Chondrocyte (in vitro differentiated cells): ENCODE measurements at regions not wholly inside any gene's neighbourhood (a gene's known extent, or its start where the extent isn't known, plus 50 kb on each side); places are given as distances from the start of the nearest gene placed in this dataset.

Experiments
- DNase-seq: peaks from one replicate; pipeline ENCODE4 v3.0.0; 2021; ENCODE audit warnings: mixed read lengths, low spot score
- H3K27ac Mint-ChIP-seq: one replicate; pipeline ENCODE4 v1.8.0; 2021; ENCODE audit warnings: mild to moderate bottlenecking, moderate library complexity, mixed read lengths; ENCODE audit not compliant: unreplicated experiment
- H3K27me3 Mint-ChIP-seq: 2 replicates; pipeline ENCODE4 v1.8.0; 2021; ENCODE audit warnings: low read depth, mixed read lengths
- H3K36me3 Mint-ChIP-seq: 2 replicates; pipeline ENCODE4 v1.8.0; 2021; ENCODE audit warnings: low read depth, mixed read lengths
- H3K4me1 Mint-ChIP-seq: 2 replicates; pipeline ENCODE4 v1.8.0; 2021; ENCODE audit warnings: low read depth, mild to moderate bottlenecking, mixed read lengths
- H3K4me3 Mint-ChIP-seq: one replicate; pipeline ENCODE4 v1.8.0; 2021; ENCODE audit warnings: mild to moderate bottlenecking, moderate library complexity, mixed read lengths; ENCODE audit not compliant: unreplicated experiment
- H3K9me3 Mint-ChIP-seq: 2 replicates; pipeline ENCODE4 v1.8.0; 2021; ENCODE audit warnings: low read depth, mixed read lengths
- CTCF ChIP-seq: fragments of 200-600 bp; sonication (generic); IDR thresholded peaks from 2 replicates; pipeline ENCODE4 v1.5.0; 2021; ENCODE audit warnings: antibody characterized with exemption, mild to moderate bottlenecking, moderate library complexity

- Mint-ChIP-seq H3K4me1 (peaks cover 24% of the 10 kb centered on the region), H3K9me3 (peaks cover 3% of the 10 kb centered on the region), H3K27me3 (no peaks in the 10 kb centered on the region), H3K27ac (peak overlapping the region; percentile 82), H3K4me3 (no peak overlapping the region), H3K36me3 (no peaks in the 10 kb centered on the region)
- no peak for TF ChIP-seq CTCF
- no peak for DNase-seq
These were observed 303.0 kb upstream of the PDE4D start for GRCh38 chr5:60196385-60197113.

GRCh38 chr5:60195551-60195950 lies 302.0 kb upstream of the PDE4D start:
- no peak for TF ChIP-seq CTCF
- no peak for DNase-seq
- peaks cover 3% of the 10 kb centered on the region for H3K9me3 Mint-ChIP-seq
- no peak overlapping the region for H3K27ac Mint-ChIP-seq
- H3K36me3 Mint-ChIP-seq = no peaks in the 10 kb centered on the region
- H3K27me3 Mint-ChIP-seq = no peaks in the 10 kb centered on the region
- no peak overlapping the region for H3K4me3 Mint-ChIP-seq
- peaks cover 24% of the 10 kb centered on the region for H3K4me1 Mint-ChIP-seq

- H3K36me3 Mint-ChIP-seq = no peaks in the 10 kb centered on the region
- no peak overlapping the region for H3K4me3 Mint-ChIP-seq
- TF ChIP-seq CTCF = no peak
- no peak overlapping the region for H3K27ac Mint-ChIP-seq
- H3K4me1 Mint-ChIP-seq = peaks cover 24% of the 10 kb centered on the region
- DNase-seq = no peak
- H3K9me3 Mint-ChIP-seq = peaks cover 3% of the 10 kb centered on the region
- H3K27me3 Mint-ChIP-seq = no peaks in the 10 kb centered on the region
These were observed 301.6 kb upstream of the PDE4D start for GRCh38 chr5:60195083-60195482.

GRCh38 chr5:60185231-60186099 lies 291.9 kb upstream of the PDE4D start:
- Mint-ChIP-seq H3K4me3 (no peak overlapping the region), H3K27me3 (no peaks in the 10 kb centered on the region), H3K27ac (no peak overlapping the region), H3K36me3 (no peaks in the 10 kb centered on the region), H3K4me1 (peaks cover 17% of the 10 kb centered on the region), H3K9me3 (no peaks in the 10 kb centered on the region)
- TF ChIP-seq CTCF = no peak
- DNase-seq = no peak

- no peaks in the 10 kb centered on the region for H3K9me3 Mint-ChIP-seq
- peaks cover 17% of the 10 kb centered on the region for H3K4me1 Mint-ChIP-seq
- no peak overlapping the region for H3K27ac Mint-ChIP-seq
- no peaks in the 10 kb centered on the region for H3K27me3 Mint-ChIP-seq
- no peak overlapping the region for H3K4me3 Mint-ChIP-seq
- DNase-seq = no peak
- TF ChIP-seq CTCF = no peak
- no peaks in the 10 kb centered on the region for H3K36me3 Mint-ChIP-seq
These were observed 291.1 kb upstream of the PDE4D start for GRCh38 chr5:60184606-60185005.
